SIG-M5 treated with dmso at 0.1 percent for 504 hours (cell line): ENCODE measurements at regions not wholly inside any gene's neighbourhood (a gene's known extent, or its start where the extent isn't known, plus 50 kb on each side); places are given as distances from the start of the nearest gene placed in this dataset.

Experiments used
- DNase-seq: peaks from one replicate; lab custom pipeline; 2025; ENCODE audit not compliant: unreplicated experiment; lab: John Stamatoyannopoulos, UW

DNA sequence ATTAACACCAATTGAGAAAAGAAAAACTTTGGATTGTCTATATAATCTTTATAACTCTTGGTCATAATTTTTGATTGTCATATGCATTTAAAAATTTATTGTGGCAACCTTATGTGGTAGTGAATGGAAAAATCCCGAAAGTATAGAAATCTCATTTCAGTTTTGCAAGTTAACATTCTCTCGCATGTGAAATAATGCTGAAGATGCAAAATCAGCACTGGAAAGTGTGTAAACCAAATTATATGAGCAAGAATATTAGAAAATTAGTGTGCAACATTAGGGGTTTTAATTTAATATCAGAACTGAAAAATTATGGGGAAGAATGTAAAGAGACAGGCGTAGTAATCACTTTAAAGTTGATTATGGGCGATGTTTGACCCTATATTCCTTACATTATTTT lies 1472.8 kb downstream of the PCDH7 start:
- DNase-seq, result no peak

DNA sequence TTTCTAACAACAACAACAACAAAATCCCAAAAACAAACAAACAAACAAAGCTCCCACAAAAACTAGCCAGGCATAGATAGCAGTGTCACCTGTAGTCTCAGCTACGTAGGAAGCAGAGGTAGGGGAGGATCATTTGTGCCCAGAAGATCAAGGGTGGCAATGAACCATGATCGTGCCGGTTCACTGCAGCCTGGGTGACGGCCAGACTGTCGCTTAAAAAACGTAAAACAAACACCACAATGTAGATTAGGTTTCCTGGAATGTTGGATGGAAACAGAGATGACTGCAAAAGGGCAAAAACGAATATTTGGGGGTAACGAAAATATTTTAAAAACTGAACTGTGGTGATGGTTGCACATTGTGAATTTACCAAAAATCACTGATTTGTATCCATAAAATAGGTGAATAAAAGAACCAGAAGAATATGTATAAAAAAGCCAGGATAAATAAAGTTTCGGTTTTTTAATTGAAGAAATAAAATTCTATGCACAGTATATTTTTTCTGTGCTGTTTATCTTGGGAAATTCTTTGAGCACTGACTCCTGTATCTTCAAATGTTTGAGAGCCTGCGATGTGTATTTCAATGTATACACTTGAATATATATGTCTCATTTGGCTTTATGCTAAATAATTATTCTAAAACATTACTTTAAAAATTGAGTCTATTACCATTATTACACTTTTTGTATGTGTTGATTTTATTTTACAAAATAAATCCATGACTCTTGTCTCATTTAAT lies 1477.0 kb downstream of the PCDH7 start:
- no peak for DNase-seq

DNA sequence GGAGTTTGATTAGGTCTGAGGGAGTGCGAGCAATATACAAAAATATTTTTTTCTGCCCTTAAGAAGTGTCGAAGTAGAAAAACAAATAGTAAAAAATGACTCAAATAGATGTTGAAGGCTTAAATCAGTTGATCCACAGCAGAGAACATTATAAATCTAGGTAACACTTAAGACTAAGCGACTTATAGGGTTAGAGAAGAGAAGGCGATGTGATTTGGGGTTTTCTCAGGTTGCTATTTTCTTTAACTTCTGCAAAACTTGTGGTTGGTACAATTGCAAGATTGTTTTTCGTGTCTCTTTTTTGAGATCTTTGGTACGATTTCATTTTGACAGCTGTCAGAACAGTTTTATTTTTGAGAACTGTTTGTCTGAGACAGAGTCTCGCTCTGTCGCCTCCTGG lies 1479.5 kb downstream of the PCDH7 start:
- DNase-seq, result no peak

DNA sequence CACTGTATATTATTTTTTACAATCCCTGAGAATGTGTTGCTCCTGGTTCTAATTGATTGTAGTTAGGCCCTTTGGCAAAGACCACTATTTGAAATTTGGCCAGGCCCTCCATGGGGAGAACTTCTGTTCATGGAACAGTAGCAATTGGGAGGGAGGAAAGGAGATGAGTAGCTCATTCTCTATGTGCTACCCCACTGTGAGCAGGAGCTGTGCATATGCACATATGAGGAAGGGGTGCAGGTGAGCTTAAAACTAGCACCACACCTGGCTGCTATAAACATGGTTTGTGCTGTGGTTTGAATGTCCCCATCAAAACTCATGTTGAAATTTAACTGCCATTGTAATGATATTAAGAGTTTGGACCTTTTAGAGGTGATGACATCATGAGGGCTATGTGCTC lies 1483.2 kb downstream of the PCDH7 start:
- DNase-seq, result no peak

GRCh38 chr4:32206756-32207155 lies 1486.6 kb downstream of the PCDH7 start:
- DNase-seq, result no peak

DNA sequence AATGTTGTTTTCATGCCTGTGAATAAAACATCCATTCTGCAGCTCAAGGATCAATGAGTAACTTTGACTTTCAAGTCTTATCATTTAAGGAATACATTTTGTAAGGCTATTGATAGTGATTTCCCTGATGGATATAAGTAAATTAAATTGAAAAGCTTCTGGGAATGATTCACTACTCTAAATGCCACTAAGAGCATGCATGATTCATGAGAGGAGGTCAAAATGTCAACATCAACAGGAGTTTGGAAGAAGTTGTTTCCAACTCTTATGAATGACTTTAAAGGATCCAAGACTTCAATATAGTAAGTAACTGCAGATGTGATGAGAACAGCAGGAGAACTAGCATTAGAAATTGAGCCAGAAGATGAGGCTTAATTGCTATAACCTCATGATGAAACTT lies 1487.3 kb downstream of the PCDH7 start:
- no peak for DNase-seq

DNA sequence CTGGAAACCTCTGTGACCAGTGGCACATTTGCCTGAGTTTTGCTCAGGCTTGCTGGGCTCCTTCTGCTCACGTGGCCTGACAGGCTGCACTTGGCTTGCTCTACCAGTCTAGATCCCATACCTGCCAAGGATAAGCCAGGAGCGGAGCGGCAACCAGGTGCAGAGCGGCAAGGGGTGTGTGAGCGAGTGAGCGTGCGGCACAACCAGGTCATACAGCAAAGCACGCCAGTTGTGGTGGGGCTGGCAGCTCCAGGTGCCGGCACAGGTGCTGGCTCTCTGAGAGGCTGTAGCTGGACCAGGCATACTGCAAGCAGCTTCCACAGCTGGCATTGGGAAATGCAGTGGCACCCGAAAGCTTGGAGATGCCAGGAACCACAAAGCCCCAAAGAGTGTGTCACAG lies 1495.1 kb downstream of the PCDH7 start:
- DNase-seq, result no peak

DNA sequence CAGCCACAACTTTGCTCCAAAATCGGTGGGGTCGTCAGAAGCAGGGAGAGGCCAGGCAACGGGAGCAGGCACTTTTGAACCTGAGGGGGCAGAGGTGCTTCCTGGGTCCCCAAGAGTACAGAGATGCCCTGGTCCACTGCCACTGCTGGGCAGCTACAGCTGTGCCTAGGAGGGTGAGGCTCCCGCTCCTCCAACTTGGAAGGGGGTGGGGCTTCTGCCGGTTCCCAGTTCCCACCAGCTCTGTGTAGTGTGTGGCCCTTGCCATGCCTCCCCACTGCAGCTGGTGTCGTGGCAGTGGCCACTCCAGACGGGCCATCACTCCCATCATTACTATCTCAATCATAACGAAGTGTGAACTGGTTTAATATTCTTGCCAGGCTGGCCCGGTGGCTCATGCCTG lies 1496.3 kb downstream of the PCDH7 start:
- no peak for DNase-seq

GRCh38 chr4:32219306-32220075 lies 1499.3 kb downstream of the PCDH7 start:
- no peak for DNase-seq

DNA sequence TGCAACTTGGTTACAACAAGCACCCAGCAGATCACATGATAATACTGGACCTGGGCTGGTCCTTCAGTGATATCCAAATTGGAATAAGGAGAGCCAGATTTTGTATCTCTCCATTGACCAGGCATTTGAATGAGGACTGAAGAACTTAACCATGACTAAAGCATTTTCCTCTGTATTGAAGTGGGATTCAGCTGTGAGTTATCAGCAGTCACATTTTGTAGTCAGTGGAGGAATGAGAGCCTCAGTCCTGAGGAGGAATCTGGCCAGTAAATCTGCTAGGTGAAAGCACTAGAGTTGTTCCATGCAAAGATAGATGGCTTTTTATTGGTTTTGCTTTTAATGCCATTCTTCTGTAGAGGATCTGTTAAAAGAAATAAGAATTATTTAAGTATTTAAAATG lies 1506.0 kb downstream of the PCDH7 start:
- DNase-seq, result no peak

DNA sequence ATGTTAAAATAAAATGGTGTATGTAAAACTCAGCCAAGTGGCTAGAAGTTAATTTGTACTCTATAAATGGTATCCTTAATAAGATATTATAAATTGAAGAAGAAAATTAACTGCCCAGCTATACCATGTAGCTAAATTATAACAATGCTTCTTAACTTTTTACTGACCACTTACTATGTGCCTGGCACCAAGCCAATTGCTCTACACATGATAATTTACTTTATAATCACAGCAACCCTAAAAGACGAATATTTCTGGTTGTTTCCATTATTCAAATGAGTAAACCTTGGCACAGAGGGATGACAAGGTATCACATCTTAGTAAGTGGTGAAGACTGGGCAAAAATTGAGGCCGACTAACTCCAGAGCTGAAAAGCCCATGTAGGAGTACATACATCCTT lies 1506.6 kb downstream of the PCDH7 start:
- DNase-seq, result no peak

- DNase-seq, result no peak
Observed at GRCh38 chr4:32243926-32244325, 1523.8 kb downstream of the PCDH7 start.

- no peak for DNase-seq
Observed at GRCh38 chr4:32249040-32249439, 1528.9 kb downstream of the PCDH7 start.

DNA sequence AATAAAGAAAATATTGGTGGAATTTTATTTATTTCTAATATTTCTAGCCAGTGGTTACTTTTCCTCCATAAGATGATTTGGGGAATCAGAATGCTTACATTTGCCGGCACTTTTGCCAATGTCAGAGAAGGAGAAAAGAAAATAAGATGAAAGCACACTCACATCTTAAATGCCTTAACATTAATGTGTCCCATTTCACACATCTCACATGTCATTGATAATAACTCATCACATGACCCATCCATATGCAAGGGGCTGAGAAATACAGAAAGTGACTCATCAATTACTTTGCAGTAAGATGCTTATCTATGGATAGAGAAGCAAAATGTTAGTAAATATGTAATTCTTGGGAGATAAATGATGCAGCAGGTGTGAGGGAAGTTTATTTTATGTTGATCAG lies 1531.0 kb downstream of the PCDH7 start:
- DNase-seq, result no peak

DNA sequence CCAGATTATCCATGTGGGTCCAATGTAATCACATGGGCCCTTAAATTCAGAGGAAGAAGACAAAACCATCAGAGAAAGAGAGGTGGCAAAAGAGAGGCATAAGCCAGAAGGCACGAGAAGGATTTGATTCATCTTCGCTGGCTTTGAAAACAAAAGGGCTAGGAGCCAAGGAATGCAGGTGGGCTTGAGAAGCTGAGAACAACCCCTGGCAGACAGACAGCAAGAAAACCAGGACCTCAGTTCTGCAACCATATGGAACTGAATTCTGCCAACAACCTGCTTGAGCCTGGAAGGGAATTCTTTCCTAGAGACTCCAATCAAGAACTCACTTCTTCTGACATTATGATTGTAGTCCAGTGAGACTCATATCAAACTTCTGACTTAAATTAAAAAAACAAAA lies 1531.8 kb downstream of the PCDH7 start:
- no peak for DNase-seq

DNA sequence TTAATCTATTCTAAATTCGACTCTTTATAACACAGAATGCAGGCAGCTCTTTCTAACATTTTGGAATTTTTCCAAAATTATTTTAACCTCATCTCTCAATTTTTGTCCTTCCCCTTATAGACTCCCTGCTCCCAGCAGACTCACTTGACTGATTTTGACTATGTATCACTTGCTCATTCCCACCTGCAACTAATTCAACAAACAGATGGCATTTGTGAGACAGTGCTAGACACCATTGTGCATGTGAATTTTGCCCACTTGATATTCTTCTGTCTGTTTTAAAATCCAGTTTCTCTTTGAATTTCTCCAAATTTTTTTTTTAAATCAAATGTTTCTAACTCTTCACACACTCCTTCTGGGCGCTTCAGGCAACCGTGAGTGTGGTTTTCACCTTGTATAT lies 1534.0 kb downstream of the PCDH7 start:
- DNase-seq, result no peak

DNA sequence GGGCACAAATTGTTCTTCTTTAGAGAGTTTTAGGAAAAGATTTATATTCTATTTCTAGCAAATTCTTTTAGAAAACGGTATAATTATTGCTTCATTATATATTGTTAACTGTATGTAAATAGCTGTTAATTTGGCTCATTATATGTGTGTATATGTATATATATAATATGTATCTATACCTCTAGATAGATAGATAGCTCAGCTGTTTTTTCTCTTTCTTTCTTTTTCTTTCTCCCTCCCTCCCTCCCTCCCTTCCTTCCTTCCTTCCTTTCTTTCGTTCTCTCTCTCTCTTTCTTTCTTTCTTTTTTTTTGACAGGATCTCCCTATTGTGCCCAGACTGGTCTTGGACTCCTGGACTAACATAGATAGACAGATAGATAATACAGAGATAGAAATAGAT lies 1538.8 kb downstream of the PCDH7 start:
- DNase-seq, result no peak

GRCh38 chr4:32261196-32261595 lies 1541.0 kb downstream of the PCDH7 start:
- DNase-seq, result no peak

- DNase-seq, result no peak
Observed at GRCh38 chr4:32268863-32269262, 1548.7 kb downstream of the PCDH7 start.

DNA sequence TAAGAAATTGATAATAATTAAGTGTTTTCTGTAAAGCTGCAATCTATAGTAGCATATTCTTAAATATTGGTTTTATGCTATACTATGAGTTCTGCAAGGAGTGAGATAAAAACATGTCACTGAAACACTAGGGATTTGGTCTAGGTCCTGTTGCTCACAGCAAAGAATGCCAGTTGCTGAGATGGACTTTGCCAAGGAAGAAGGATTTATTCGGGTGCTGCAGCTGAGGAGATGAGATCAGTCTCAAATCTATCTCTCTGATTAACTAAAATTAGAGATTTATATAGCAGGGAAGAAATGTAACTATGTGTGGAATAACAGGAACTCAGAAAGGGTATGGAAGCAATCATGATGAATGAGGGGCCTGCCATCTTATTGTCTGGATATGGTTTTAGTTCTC lies 1569.9 kb downstream of the PCDH7 start:
- DNase-seq, result no peak

DNA sequence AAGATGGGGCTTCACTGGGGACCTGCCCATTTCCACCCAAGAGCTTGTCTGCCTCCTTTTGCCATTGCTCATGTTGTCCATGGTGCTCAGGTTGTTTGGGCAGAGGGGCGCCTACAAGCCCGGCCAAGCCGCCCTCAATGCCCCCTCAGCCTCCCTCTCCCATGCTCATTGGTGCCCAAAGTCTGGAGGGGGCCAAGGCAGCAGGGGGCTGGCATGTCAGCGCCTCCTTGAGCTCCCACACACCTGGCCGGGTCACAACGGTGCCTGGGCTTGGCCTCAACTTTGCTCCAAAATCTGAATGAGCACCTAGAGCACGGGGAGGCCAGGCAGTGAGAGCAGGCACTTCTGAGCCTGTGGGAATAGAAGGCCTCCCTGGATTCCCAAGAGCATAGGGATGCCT lies 1598.8 kb downstream of the PCDH7 start:
- DNase-seq, result no peak

DNA sequence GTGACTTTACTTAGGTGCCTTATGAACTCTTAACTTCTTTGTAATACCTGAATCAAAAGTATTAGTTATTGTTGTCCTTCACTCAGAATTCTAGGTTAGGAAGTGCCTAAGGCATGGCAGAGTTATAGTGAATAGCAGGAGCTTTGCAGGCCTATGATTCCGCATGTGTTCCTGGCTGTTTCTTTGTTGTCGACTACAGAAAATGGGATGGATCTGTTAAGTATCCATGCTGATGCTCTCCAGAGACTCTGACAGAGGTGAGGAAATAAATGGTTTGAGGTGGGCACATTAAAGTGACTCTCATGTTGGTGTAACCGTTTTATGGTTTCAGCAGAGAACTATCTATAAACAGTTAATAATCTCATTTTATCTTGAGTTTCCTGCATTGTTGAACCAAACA lies 1601.3 kb downstream of the PCDH7 start:
- no peak for DNase-seq

- DNase-seq, result no peak
Observed at GRCh38 chr4:32334759-32335158, 1614.6 kb downstream of the PCDH7 start.
